Middle frontal gyrus (tissue), 1 donor: ENCODE measurements at regions not wholly inside any gene's neighbourhood (a gene's known extent, or its start where the extent isn't known, plus 50 kb on each side); places are given as distances from the start of the nearest gene placed in this dataset.
"Not testable (repeated sequence)": the region's sequence is repeated elsewhere in the genome, so short reads cannot be mapped to it uniquely, and the experiment has no call there.

Experiments used
- DNase-seq: peaks from one replicate; pipeline ENCODE4 v3.0.0-alpha.2; 2015; ENCODE audit warnings: low spot score; ENCODE audit errors: extremely low spot score

GRCh38 chr4:124079174-124079780, 633.3 kb downstream of the ANKRD50 start:
- DNase-seq: no peak

GRCh38 chr4:124083711-124084110, 628.8 kb downstream of the ANKRD50 start:
- no peak for DNase-seq

DNA sequence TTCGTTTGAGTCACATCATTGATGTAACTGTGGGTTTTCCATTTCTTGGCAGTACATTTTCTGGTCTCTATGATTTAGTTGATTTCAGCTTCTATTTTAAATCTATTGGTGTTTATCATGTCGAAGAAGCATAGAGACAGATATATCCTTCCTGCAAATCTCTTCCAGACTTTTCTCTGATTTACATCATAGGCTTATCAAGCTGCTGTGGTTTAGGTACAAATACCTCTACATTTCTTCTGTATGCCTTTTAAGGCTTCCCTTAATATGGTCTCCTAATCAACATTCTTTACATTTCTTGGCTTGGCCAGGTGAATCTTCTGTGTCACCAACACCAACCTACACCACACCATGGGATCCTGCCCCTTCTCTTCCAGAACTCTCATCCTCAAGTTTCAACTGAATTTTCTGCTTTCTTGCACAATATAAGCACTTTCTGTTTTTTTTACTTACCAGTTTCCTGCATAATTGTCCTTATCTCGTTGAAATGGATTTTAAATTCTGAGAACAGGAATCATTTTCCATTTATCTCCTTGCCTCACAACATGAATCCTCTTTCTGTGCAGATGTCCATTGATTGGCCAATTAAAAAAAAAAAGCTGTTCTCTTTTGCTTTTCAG, 626.9 kb downstream of the ANKRD50 start:
- DNase-seq: no peak

- DNase-seq: no peak
Measured at GRCh38 chr4:124090021-124090420, 622.5 kb downstream of the ANKRD50 start.

- DNase-seq: no peak
Measured at GRCh38 chr4:124092101-124092500, 620.4 kb downstream of the ANKRD50 start.

GRCh38 chr4:124092541-124092984, 620.0 kb downstream of the ANKRD50 start:
- no peak for DNase-seq

DNA sequence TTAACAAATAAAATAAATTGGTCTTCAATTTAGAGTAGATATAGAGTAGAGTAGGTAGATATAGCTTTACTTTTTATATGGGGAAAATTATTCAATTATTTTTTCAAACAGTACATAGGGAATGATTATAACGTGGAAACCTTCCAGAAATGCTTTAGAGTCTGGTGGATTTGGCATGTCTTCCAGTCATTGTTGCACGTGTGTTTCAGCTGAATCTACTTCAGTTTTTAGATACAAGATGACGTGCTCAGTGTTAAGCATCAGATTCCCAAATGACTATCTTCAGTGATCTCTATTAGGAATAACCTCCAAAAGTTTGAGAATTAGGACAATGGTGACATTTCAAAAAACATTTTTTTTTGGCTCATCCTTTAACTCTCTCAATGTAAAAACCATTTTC, 616.9 kb downstream of the ANKRD50 start:
- DNase-seq: no peak

GRCh38 chr4:124096290-124096689, 616.2 kb downstream of the ANKRD50 start:
- no peak for DNase-seq

- no peak for DNase-seq
Measured at GRCh38 chr4:124097447-124097846, 615.1 kb downstream of the ANKRD50 start.

GRCh38 chr4:124104101-124104500, 608.4 kb downstream of the ANKRD50 start:
- no peak for DNase-seq

DNA sequence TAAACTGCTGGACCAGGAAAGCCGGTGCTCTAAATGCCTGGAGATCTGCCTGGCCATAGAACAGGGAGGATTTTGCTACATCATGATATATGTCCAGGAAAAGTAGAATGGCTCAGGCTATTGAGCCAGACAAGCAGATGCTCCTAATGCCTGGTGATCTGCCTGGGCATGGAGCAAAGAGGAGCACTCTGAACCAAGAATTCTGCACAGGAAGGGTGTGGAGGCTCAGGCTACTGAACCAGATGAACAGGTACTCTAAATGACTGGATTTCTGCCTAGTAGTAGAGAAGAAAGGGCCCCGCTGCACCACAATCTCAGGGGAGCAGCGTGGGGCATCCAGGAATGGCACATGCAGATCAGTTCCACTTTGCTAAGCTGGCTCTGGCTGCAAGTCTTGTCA, 607.9 kb downstream of the ANKRD50 start:
- no peak for DNase-seq

- DNase-seq: no peak
Measured at GRCh38 chr4:124105212-124105611, 607.3 kb downstream of the ANKRD50 start.

GRCh38 chr4:124111411-124111810, 601.1 kb downstream of the ANKRD50 start:
- no peak for DNase-seq

GRCh38 chr4:124111922-124112321, 600.6 kb downstream of the ANKRD50 start:
- DNase-seq: no peak

GRCh38 chr4:124118061-124118460, 594.5 kb downstream of the ANKRD50 start:
- no peak for DNase-seq

DNA sequence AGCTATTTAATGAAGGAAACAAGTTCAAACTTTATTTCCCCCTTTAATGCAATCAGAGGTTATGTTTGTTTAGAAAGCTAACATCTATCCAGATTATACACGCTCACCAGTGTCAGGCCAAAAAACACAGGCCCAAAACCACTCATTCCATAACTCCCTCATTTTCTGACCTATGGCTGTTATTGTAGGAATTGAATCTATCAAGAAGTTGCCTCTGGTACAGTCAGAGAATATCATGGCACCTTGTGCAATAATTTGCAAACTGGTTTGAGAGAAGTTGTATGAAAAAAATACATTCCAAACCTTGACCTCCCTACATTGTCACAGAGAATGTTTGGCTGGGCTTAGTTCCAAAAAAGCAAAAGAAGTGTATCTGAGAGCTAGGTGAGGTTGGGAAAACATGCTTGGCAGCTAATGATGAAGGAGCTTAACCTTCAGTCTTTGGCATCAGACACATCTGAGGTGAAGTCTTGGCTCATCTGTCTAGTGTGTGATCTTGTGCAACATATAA, 591.0 kb downstream of the ANKRD50 start:
- no peak for DNase-seq

DNA sequence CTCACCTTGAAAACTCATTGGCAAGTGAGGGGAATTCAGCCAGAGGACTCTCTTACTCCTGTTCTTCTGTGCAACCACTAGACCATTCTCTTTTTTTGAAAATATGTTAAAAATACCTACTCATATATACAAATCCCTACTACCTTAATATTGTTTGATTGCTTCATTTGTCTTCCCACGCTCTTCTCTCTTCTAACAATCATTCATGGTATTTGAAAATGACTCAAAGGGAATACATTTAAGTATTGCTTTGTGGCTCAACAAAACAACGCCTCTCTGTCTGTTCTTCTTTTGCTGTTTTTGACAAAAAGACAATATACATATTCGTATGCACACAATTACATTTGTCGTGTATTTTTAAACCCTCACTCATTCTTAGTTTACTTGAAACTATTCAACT, 589.4 kb downstream of the ANKRD50 start:
- no peak for DNase-seq

DNA sequence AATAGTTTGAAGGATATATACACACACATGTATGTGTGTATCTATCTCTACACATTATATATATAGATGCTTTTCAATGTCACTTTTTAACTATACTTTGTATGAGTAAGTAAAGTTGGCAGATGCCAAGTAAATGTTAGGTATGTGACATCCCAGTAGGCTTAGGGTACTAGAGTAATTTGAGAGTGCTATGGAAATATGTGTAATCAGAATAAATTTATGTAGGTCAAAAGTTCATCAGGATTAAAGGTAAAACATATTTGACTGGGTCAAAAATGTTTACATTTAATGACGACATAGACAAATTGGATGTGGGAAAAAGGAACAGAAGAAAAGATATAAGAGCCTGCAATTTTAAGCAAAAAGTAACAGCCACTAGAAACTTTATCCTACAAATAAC, 588.8 kb downstream of the ANKRD50 start:
- DNase-seq: no peak

GRCh38 chr4:124131324-124131723, 581.2 kb downstream of the ANKRD50 start:
- not testable (repeated sequence) for DNase-seq

GRCh38 chr4:124132161-124132560, 580.4 kb downstream of the ANKRD50 start:
- DNase-seq: no peak

GRCh38 chr4:124133753-124134152, 578.8 kb downstream of the ANKRD50 start:
- DNase-seq: no peak

- DNase-seq: no peak
Measured at GRCh38 chr4:124135409-124135813, 577.1 kb downstream of the ANKRD50 start.

GRCh38 chr4:124139044-124139443, 573.5 kb downstream of the ANKRD50 start:
- no peak for DNase-seq
